OCI-LY7 (cell line): ENCODE measurements at regions not wholly inside any gene's neighbourhood (a gene's known extent, or its start where the extent isn't known, plus 50 kb on each side); places are given as distances from the start of the nearest gene placed in this dataset.

Source experiments
- BruUV-seq: library from RNA; stranded (reverse); fragments of 400-500 nt; replicated peaks from 2 replicates; lab custom pipeline; 2021; lab: Mats Ljungman, UMichigan
- CTCF ChIA-PET: fragments of 300-600 bp; sonication (Branson Sonifier 250); formaldehyde crosslinking; loops from one replicate; lab custom pipeline; 2022; ENCODE audit warnings: antibody characterized with exemption; ENCODE audit not compliant: unreplicated experiment; lab: Charles Lee
- POLR2A ChIA-PET: fragments of 300-600 bp; sonication (Branson Sonifier 250); formaldehyde crosslinking; loops from one replicate; lab custom pipeline; 2022; ENCODE audit warnings: antibody characterized with exemption; lab: Charles Lee
- DNase-seq: peaks from one replicate; pipeline ENCODE4 v3.0.0-alpha.2; 2015; ENCODE audit warnings: low spot score
- H2AFZ ChIP-seq: fragments of 200-600 bp; sonication (generic), shearing (Covaris generic); 2 replicates; pipeline ENCODE4 v1.6.1; 2014; ENCODE audit warnings: mild to moderate bottlenecking, antibody characterized with exemption, low read length, moderate library complexity
- H3K27ac ChIP-seq: fragments of 200-600 bp; sonication (generic); 2 replicates; pipeline ENCODE4 v1.5.1; 2014; ENCODE audit warnings: mixed run types, low read depth, mild to moderate bottlenecking, moderate library complexity, low read length, inconsistent platforms; ENCODE audit not compliant: poor library complexity, severe bottlenecking
- H3K36me3 ChIP-seq: fragments of 200-600 bp; sonication (generic); 2 replicates; pipeline ENCODE4 v1.6.1; 2014; ENCODE audit warnings: mild to moderate bottlenecking, antibody characterized with exemption, low read length, moderate library complexity, mixed read lengths; ENCODE audit not compliant: insufficient read depth
- H3K4me1 ChIP-seq: fragments of 200-600 bp; sonication (generic); 2 replicates; pipeline ENCODE4 v1.5.1; 2014; ENCODE audit warnings: mild to moderate bottlenecking, low read length; ENCODE audit not compliant: insufficient read depth, poor library complexity, severe bottlenecking
- H3K4me2 ChIP-seq: fragments of 200-600 bp; sonication (generic); 2 replicates; pipeline ENCODE4 v1.6.1; 2014; ENCODE audit warnings: mild to moderate bottlenecking, low read length
- H3K4me3 ChIP-seq: fragments of 200-600 bp; sonication (generic); 2 replicates; pipeline ENCODE4 v1.5.1; 2014; ENCODE audit warnings: mild to moderate bottlenecking, low read depth, low read length; ENCODE audit not compliant: poor library complexity, severe bottlenecking
- H3K79me2 ChIP-seq: fragments of 200-600 bp; sonication (generic); 2 replicates; pipeline ENCODE4 v1.6.1; 2016; ENCODE audit warnings: low read depth, mild to moderate bottlenecking, low read length, moderate library complexity, mixed read lengths; ENCODE audit not compliant: insufficient read depth
- H3K9me2 ChIP-seq: fragments of 200-600 bp; sonication (generic); 2 replicates; pipeline ENCODE4 v1.6.1; 2016; ENCODE audit warnings: mild to moderate bottlenecking, low read length, mixed read lengths; ENCODE audit not compliant: insufficient read depth
- H3K9me3 ChIP-seq: fragments of 200-600 bp; sonication (generic); 2 replicates; pipeline ENCODE4 v1.6.1; 2014; ENCODE audit warnings: mild to moderate bottlenecking, mixed run types, low read length, mixed read lengths
- H4K20me1 ChIP-seq: fragments of 200-600 bp; sonication (generic); 2 replicates; pipeline ENCODE4 v1.6.1; 2014; ENCODE audit warnings: mild to moderate bottlenecking, antibody characterized with exemption, low read length, moderate library complexity, mixed read lengths; ENCODE audit not compliant: insufficient read depth
- CTCF ChIP-seq: fragments of 200-600 bp; sonication (generic); conservative IDR thresholded peaks from 2 replicates; pipeline ENCODE4 v1.5.1; 2014; ENCODE audit warnings: mild to moderate bottlenecking, antibody characterized with exemption, low read length, moderate library complexity, mixed read lengths
- EZH2phosphoT487 ChIP-seq: fragments of 200-600 bp; sonication (generic); IDR thresholded peaks from 2 replicates; pipeline ENCODE4 v1.6.1; 2018; ENCODE audit warnings: low read depth, borderline replicate concordance, mild to moderate bottlenecking, mixed run types, antibody characterized with exemption, low read length, moderate library complexity, mixed read lengths
- intact Hi-C: fragments of 100-400 bp; cut with micrococcal nuclease; formaldehyde crosslinking; loops from one replicate; pipeline ENCODE4 v1.10.0; 2022; ENCODE audit not compliant: unreplicated experiment

- no TSS peak for BruUV-seq
- POLR2A ChIA-PET, result no interaction called here
Observed at GRCh38 chr5:130975847-130976246, 189.2 kb downstream of the HINT1 start.

GRCh38 chr5:130975299-130975698 is 189.8 kb downstream of the HINT1 start:
- H3K4me3 ChIP-seq, result no peak overlapping the region
- BruUV-seq, result no TSS peak
- no peak overlapping the region for H2AFZ ChIP-seq
- H3K36me3 ChIP-seq, result no peaks in the 10 kb centered on the region
- no peaks in the 10 kb centered on the region for H4K20me1 ChIP-seq
- H3K9me2 ChIP-seq, result no peaks in the 10 kb centered on the region
- TF ChIP-seq EZH2phosphoT487, result no peak
- TF ChIP-seq CTCF, result no peak
- no peak for DNase-seq
- ChIA-PET CTCF (no interaction called here), POLR2A (no interaction called here)
- H3K9me3 ChIP-seq, result no peaks in the 10 kb centered on the region
- intact Hi-C loops, result no loop called here
- no peak overlapping the region for H3K4me2 ChIP-seq
- H3K27ac ChIP-seq, result no peak overlapping the region
- no peaks in the 10 kb centered on the region for H3K4me1 ChIP-seq
- no peaks in the 10 kb centered on the region for H3K79me2 ChIP-seq

More at GRCh38 chr5:130975847-130976246, 189.2 kb downstream of the HINT1 start:
- TF ChIP-seq CTCF (no peak), EZH2phosphoT487 (no peak)
- Histone ChIP-seq H2AFZ (no peak overlapping the region), H3K9me2 (no peaks in the 10 kb centered on the region), H3K9me3 (no peaks in the 10 kb centered on the region), H4K20me1 (no peaks in the 10 kb centered on the region), H3K4me1 (no peaks in the 10 kb centered on the region), H3K27ac (no peak overlapping the region), H3K4me3 (no peak overlapping the region), H3K4me2 (no peak overlapping the region), H3K36me3 (no peaks in the 10 kb centered on the region), H3K79me2 (no peaks in the 10 kb centered on the region)
- intact Hi-C loops, result no loop called here
- DNase-seq, result no peak
- CTCF ChIA-PET, result no interaction called here

GRCh38 chr5:130974021-130974683 is 190.9 kb downstream of the HINT1 start:
- ChIA-PET CTCF (no interaction called here), POLR2A (no interaction called here)
- H3K27ac ChIP-seq, result no peak overlapping the region
- no peaks in the 10 kb centered on the region for H3K4me1 ChIP-seq
- H3K9me3 ChIP-seq, result no peaks in the 10 kb centered on the region
- intact Hi-C loops, result no loop called here
- TF ChIP-seq EZH2phosphoT487, result no peak
- no peak for TF ChIP-seq CTCF
- H3K9me2 ChIP-seq, result no peaks in the 10 kb centered on the region
- no TSS peak for BruUV-seq
- H3K4me2 ChIP-seq, result no peak overlapping the region
- H4K20me1 ChIP-seq, result no peaks in the 10 kb centered on the region
- no peaks in the 10 kb centered on the region for H3K36me3 ChIP-seq
- no peak overlapping the region for H2AFZ ChIP-seq
- no peaks in the 10 kb centered on the region for H3K79me2 ChIP-seq
- no peak for DNase-seq
- no peak overlapping the region for H3K4me3 ChIP-seq
